ENCODE measurements at regions not wholly inside any gene's neighbourhood (a gene's known extent, or its start where the extent isn't known, plus 50 kb on each side); places are given as distances from the start of the nearest gene placed in this dataset.

DNA sequence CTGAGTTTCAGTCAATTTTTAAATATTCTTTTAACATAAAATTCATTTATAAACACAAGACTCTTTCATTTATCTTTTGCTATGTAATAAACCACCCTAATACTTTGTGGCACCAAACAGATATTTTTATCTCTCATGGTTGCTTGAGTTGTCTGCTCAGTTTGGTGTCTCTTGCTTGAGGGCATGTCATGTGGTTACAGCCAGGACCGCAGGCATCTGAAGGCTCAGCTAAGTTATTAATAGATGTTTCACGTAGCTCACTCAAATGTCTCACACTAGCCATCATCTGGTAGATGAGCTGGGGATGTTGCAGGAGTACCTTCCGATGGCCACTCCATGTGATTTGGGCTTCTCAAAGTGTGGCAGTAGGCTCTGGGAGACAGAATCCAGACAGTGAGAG is 597.8 kb downstream of the ETNK1 start:
- H2AK5ac ChIP-seq (ENCODE audit: low read depth, low read length) = no peak overlapping the region
- H3K9ac ChIP-seq (ENCODE audit: low read depth, low read length) = no peak overlapping the region
- DNase-seq (no peak), ATAC-seq (ENCODE audit: low read depth) (no peak)
- intact Hi-C loops (cut with micrococcal nuclease) = no loop called here
- H2BK120ac ChIP-seq (ENCODE audit: low read depth, low read length) = no peak overlapping the region
- H3K18ac ChIP-seq (ENCODE audit: low read depth, low read length) = no peak overlapping the region
- no peaks in the 10 kb centered on the region for H3K9me3 ChIP-seq (ENCODE audit: control insufficient read depth, insufficient read depth, low read length)
- peaks cover 1% of the 10 kb centered on the region; the same call in 1 of the 2 replicates for H3K27me3 ChIP-seq (ENCODE audit: control insufficient read depth, insufficient read depth, low read length)
- POLR2A ChIA-PET (ENCODE audit: unreplicated experiment) = no interaction called here
- no peaks in the 10 kb centered on the region for H3K79me1 ChIP-seq (ENCODE audit: low read depth in 1 of 2, low read length in 2 of 2)
- no peaks in the 10 kb centered on the region for H3K9me1 ChIP-seq (ENCODE audit: insufficient read depth, low read length)
- H2AK9ac ChIP-seq (replicated peaks; ENCODE audit: low read depth, low read length, poor library complexity) = no peak overlapping the region
- no peak overlapping the region for H3K4me2 ChIP-seq (ENCODE audit: low read depth, low read length)
- H3K36me3 ChIP-seq (ENCODE audit: control insufficient read depth, insufficient read depth, low read length) = no peaks in the 10 kb centered on the region
- no peak for TF ChIP-seq CHD1 (IDR thresholded peaks at IDR 0.05; ENCODE audit: low read depth, low read length)
- TF ChIP-seq RFX5 (IDR thresholded peaks at IDR 0.05; ENCODE audit: low read depth, low read length) = no peak
- TF ChIP-seq ELK1 (IDR thresholded peaks at IDR 0.05; ENCODE audit: borderline replicate concordance, low read depth, low read length) = no peak
- TF ChIP-seq BHLHE40 (IDR thresholded peaks at IDR 0.05; ENCODE audit: low read depth, low read length) = no peak
- TF ChIP-seq RAD21 (IDR thresholded peaks at IDR 0.05; ENCODE audit: low read length) = no peak
- no TSS peak for BruUV-seq (replicated peaks)
- CTCF ChIA-PET = no interaction called here
- no peak overlapping the region for H4K8ac ChIP-seq (ENCODE audit: low read depth in 2 of 2, low read length in 2 of 2)
- H4K20me1 ChIP-seq (ENCODE audit: insufficient read depth, low read length) = no peaks in the 10 kb centered on the region
- no peak overlapping the region for H2BK5ac ChIP-seq (ENCODE audit: low read depth, low read length, poor library complexity, severe bottlenecking)
- H3K4me1 ChIP-seq (ENCODE audit: control insufficient read depth, insufficient read depth, low read length) = no peaks in the 10 kb centered on the region
- dilution Hi-C loops (cut with HindIII; ENCODE audit: low sequenced_read_pairs, unreplicated experiment) = no loop called here
- H2AFZ ChIP-seq (replicated peaks; ENCODE audit: low read length, poor library complexity) = no peak overlapping the region
- no peak overlapping the region for H4K5ac ChIP-seq (ENCODE audit: low read depth, low read length)
- no peak overlapping the region for H2BK20ac ChIP-seq (ENCODE audit: low read depth, low read length)
- H3K27ac ChIP-seq (ENCODE audit: insufficient read depth, low read length) = no peak overlapping the region
- no peak overlapping the region for H3K23ac ChIP-seq (ENCODE audit: low read depth, low read length)
- no peak overlapping the region for H4K91ac ChIP-seq (ENCODE audit: insufficient read depth, low read depth, low read length)
- H3K4ac ChIP-seq (ENCODE audit: low read depth, low read length) = no peak overlapping the region
- H3K56ac ChIP-seq (ENCODE audit: extremely low read depth, insufficient read depth, low read length) = no peak overlapping the region
- no peak overlapping the region for H3K4me3 ChIP-seq (ENCODE audit: insufficient read depth, low read depth, low read length)
- no peak overlapping the region for H2BK15ac ChIP-seq (ENCODE audit: low read depth, low read length)
- no peak overlapping the region for H3K14ac ChIP-seq (replicated peaks; ENCODE audit: low read depth, low read length)
- in situ Hi-C loops (cut with MboI; ENCODE audit: low sequenced_read_pairs) = loop anchor here (25.0 kb wide), 1 partner anchor 1914 kb away; no protein-coding TSS in a partner anchor
- WGBS, 2 experiments (ENCODE audit: extremely low coverage in 2 of 2, insufficient read length in 1 of 2) = no CpG with 5 or more reads among the region's 3 CpGs
